Psoas muscle (tissue), 7 donors: ENCODE measurements at regions not wholly inside any gene's neighbourhood (a gene's known extent, or its start where the extent isn't known, plus 50 kb on each side); places are given as distances from the start of the nearest gene placed in this dataset.

Experiments used
- ATAC-seq, 4 donors: fragments of 200-7000 bp; cut with Tn5 transposase; one replicate each; pipeline ENCODE4 v1.9.1; 2020; ENCODE audit warnings: moderate library complexity in 3 of 4, mild to moderate bottlenecking in 2 of 4
- DNase-seq, 2 donors: peaks; one replicate each; pipeline ENCODE4 v3.0.0-alpha.2; 2020
- H3K27ac ChIP-seq: fragments of 200-600 bp; one replicate; pipeline ENCODE4 v1.8.0; 2022
- H3K27me3 ChIP-seq, 3 donors: fragments of 200-600 bp in 1 of 3; one replicate each; pipeline versions ENCODE4 v1.6.1 to v1.8.0; 2013 to 2022; ENCODE audit warnings: low read length in 2 of 3, mild to moderate bottlenecking in 2 of 3, moderate library complexity in 1 of 3; ENCODE audit not compliant: insufficient read depth in 3 of 3
- H3K36me3 ChIP-seq, 2 donors: fragments of 200-600 bp in 1 of 2; one replicate each; pipeline versions ENCODE4 v1.6.1 to v1.8.0; 2013 to 2022; ENCODE audit warnings: low read depth in 1 of 2, mild to moderate bottlenecking in 1 of 2, moderate library complexity in 1 of 2; ENCODE audit not compliant: insufficient read depth in 1 of 2
- H3K4me1 ChIP-seq: fragments of 200-600 bp; one replicate; pipeline ENCODE4 v1.8.0; 2022
- H3K4me3 ChIP-seq: fragments of 200-600 bp; one replicate; pipeline ENCODE4 v1.8.0; 2022; ENCODE audit warnings: mild to moderate bottlenecking
- H3K9me3 ChIP-seq: fragments of 200-600 bp; one replicate; pipeline ENCODE4 v1.8.0; 2022
- WGBS, 3 donors: extraction: QIAGEN DNeasy Blood & Tissue Kit; methylation state at CpG; one replicate each; pipeline versions ENCODE4 v1.1.6 to v1.1.7; 2013; 5-methylcytosine and 5-hydroxymethylcytosine counted together
- intact Hi-C, 2 donors: fragments of 100-400 bp; cut with DNase I; formaldehyde crosslinking; loops; one replicate each; pipeline versions ENCODE4 v1.11.0 to v1.14.2; 2022
- TF ChIP-seq, protein P1 (sequence below): fragments of 200-600 bp; IDR thresholded peaks from one replicate; pipeline ENCODE4 v1.8.0; 2022; ENCODE audit warnings: antibody characterized with exemption
- donor health status: healthy with polysubstance abuse.
- donor health status: DM: no; HTN: no; CAD: no; lungs with moderate emphysema.
- donor health status: Bipolar disorder and iron deficiency.
- donor health status: healthy.
- donor health status: DM: yes; HTN: yes; CAD: no.
- donor health status: DM: no; HTN: no; CAD: no.
- donor health status: DM: yes; HTN: yes; CAD: no.

DNA sequence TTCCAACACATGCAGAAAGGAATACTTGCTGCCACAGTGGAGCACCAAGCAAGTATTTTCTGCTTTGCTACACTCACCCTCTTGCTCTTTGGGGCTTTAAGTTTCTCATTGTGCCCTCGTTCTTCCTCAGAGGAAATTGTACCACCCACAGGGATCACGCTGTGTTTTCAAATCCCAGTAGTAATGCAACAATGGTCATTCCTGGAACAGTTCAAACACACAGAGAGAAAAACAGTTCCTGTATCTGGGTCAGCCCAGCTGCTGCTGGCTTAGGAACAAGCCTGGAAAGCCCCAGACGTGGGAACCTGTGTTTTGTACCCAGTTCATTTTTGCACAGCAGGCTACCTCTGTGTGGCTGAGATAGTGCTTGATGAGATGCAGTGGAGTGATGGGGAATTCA lies 907.8 kb downstream of the STPG2 start:
- Histone ChIP-seq H3K9me3 (no peaks in the 10 kb centered on the region), H3K27ac (no peak overlapping the region), H3K27me3 (no peaks in the 10 kb centered on the region), H3K36me3 (no peaks in the 10 kb centered on the region), H3K4me1 (no peaks in the 10 kb centered on the region), H3K4me3 (no peak overlapping the region)
- WGBS, 3 donors: 14 to 20% (median 19%) methylated on average over 3 of the region's 3 CpGs
- intact Hi-C loops: no loop called here
- ATAC-seq: no peak
- TF ChIP-seq, protein P1, sequence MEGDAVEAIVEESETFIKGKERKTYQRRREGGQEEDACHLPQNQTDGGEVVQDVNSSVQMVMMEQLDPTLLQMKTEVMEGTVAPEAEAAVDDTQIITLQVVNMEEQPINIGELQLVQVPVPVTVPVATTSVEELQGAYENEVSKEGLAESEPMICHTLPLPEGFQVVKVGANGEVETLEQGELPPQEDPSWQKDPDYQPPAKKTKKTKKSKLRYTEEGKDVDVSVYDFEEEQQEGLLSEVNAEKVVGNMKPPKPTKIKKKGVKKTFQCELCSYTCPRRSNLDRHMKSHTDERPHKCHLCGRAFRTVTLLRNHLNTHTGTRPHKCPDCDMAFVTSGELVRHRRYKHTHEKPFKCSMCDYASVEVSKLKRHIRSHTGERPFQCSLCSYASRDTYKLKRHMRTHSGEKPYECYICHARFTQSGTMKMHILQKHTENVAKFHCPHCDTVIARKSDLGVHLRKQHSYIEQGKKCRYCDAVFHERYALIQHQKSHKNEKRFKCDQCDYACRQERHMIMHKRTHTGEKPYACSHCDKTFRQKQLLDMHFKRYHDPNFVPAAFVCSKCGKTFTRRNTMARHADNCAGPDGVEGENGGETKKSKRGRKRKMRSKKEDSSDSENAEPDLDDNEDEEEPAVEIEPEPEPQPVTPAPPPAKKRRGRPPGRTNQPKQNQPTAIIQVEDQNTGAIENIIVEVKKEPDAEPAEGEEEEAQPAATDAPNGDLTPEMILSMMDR: no peak
- DNase-seq: no peak

DNA sequence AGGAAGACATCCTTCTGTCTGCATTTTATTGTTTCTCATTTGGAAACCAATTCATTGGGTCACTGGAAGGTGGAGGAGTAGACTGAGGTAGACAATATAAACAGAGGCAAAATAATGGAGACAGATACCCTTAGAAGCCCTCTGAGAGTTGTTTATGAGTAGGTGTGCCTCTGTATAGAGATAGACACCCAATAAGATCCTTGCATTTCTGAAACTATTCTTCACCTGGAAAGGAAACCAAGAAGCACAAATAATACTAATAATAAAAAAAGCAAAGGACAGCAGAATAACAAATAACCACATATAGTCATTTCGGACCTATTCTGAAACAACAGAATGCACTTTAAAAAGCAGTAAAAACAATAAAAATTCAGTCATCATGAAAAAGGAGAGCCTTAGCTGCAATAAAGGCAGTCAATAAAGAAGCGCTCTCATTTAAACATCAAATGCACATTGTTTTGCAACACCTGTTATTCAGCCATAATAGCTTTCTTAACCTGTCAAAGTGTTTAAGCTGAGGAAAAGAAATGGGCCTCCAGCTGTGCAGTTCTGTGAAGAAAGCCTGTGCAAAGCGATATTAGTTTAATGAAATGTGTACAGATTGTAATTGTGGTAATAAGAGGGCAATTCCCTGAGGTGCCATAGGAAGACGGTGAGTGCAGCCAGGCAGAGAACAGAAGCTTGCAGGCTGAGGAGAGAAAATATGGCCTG lies 904.2 kb downstream of the STPG2 start:
- Histone ChIP-seq H3K4me1 (no peaks in the 10 kb centered on the region), H3K4me3 (no peak overlapping the region), H3K27me3 (no peaks in the 10 kb centered on the region), H3K27ac (no peak overlapping the region), H3K36me3 (no peaks in the 10 kb centered on the region), H3K9me3 (no peaks in the 10 kb centered on the region)
- ATAC-seq (no peak), DNase-seq (no peak)
- TF ChIP-seq, protein P1: no peak
- intact Hi-C loops: no loop called here
- WGBS, 3 donors: 29 to 36% (median 33%) methylated on average over 4 of the region's 4 CpGs

DNA sequence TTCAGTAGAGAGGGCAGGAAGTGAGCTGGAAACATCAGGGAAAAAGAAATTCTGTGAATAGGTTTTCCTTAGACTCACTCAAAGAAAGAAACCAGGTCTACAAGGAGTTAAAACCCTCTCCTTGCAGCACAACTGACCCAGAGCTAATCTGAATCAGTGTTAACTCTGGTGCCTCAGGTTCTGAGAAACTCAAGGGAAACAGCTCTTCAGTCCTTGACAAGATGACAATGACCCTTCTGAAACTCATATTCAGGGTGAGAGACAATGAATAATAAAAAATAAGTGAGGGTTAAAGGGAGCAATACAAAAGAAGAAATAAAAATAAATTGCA lies 903.6 kb downstream of the STPG2 start:
- DNase-seq (no peak), ATAC-seq (no peak)
- Histone ChIP-seq H3K9me3 (no peaks in the 10 kb centered on the region), H3K4me1 (no peaks in the 10 kb centered on the region), H3K4me3 (no peak overlapping the region), H3K27ac (no peak overlapping the region), H3K27me3 (no peaks in the 10 kb centered on the region), H3K36me3 (no peaks in the 10 kb centered on the region)
- TF ChIP-seq, protein P1: no peak
- intact Hi-C loops: no loop called here

DNA sequence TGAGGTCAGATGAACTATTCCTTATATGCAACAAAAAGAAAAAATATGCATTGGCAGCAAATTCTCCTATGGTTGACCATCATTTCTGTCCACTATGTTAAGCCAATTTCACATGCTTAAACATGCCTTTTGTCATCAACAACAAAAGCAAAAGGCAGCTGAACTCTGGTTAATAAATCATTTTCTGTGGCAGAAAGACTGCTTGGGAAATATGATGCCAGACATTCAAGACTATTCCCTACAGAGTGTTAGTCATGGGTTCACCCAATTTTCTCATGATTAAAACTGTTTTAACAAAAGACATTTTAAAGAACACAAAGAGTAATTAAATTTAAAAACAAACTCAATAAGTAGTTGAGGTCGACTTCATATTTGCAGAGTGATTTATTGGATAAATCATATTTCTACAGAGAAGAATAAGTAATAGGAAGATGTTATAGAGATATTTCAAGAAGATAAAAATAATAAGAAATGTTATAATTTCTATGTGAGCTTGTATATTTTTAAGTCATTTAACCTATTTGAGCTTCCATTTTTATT lies 890.6 kb downstream of the STPG2 start:
- TF ChIP-seq, protein P1: no peak
- intact Hi-C loops: no loop called here
- ATAC-seq (no peak), DNase-seq (no peak)
- WGBS, 3 donors: 16 to 31% (median 28%) methylated on average over 1 of the region's 1 CpG
- Histone ChIP-seq H3K4me3 (no peak overlapping the region), H3K4me1 (no peaks in the 10 kb centered on the region), H3K36me3 (no peaks in the 10 kb centered on the region), H3K9me3 (no peaks in the 10 kb centered on the region), H3K27ac (no peak overlapping the region), H3K27me3 (no peaks in the 10 kb centered on the region)

DNA sequence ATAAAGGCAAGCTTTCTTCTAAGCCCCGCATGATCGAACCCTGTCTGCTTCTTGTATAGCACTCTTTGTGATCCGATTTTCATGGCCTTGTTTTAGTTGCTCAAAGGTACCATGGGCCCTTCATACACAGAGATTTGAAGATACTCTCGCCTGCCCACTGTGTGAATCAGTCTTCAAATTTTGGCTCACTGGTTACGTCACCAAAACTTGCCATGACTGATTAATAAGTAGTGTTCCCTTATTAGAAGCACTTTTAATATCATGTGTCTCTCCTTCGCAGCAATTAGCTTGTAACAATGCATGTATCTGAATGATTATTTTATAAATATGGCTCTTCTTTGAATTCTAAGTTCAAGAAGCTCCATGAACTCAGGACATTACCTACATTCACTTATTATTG lies 880.5 kb downstream of the STPG2 start:
- WGBS, 3 donors: 83 to 87% (median 84%) methylated on average over 6 of the region's 6 CpGs
- intact Hi-C loops: no loop called here
- ATAC-seq: no peak
- Histone ChIP-seq H3K4me3 (no peak overlapping the region), H3K4me1 (no peaks in the 10 kb centered on the region), H3K36me3 (no peaks in the 10 kb centered on the region), H3K27ac (no peak overlapping the region), H3K27me3 (no peaks in the 10 kb centered on the region), H3K9me3 (no peaks in the 10 kb centered on the region)
- TF ChIP-seq, protein P1: no peak
- DNase-seq: no peak
